ENCODE measurements at regions not wholly inside any gene's neighbourhood (a gene's known extent, or its start where the extent isn't known, plus 50 kb on each side); places are given as distances from the start of the nearest gene placed in this dataset.

- Histone ChIP-seq H3K36me3 (ENCODE audit: insufficient read depth, low read length) (no peaks in the 10 kb centered on the region), H3K79me2 (ENCODE audit: insufficient read depth, low read depth, low read length) (no peaks in the 10 kb centered on the region), H3K4me3 (ENCODE audit: low read depth, low read length, poor library complexity, severe bottlenecking) (no peak overlapping the region), H3K4me1 (ENCODE audit: insufficient read depth, low read length, poor library complexity, severe bottlenecking) (no peaks in the 10 kb centered on the region), H3K9me2 (ENCODE audit: insufficient read depth, low read length) (no peaks in the 10 kb centered on the region), H4K20me1 (ENCODE audit: insufficient read depth, low read length) (no peaks in the 10 kb centered on the region), H3K27ac (ENCODE audit: low read depth, low read length, poor library complexity, severe bottlenecking) (no peak overlapping the region), H3K4me2 (ENCODE audit: low read length) (no peak overlapping the region), H2AFZ (ENCODE audit: low read length) (no peak overlapping the region), H3K9me3 (ENCODE audit: low read length) (no peaks in the 10 kb centered on the region)
- ChIA-PET POLR2A (no interaction called here), CTCF (ENCODE audit: unreplicated experiment) (no interaction called here)
- intact Hi-C loops (cut with micrococcal nuclease; ENCODE audit: unreplicated experiment) = no loop called here
- no peak for TF ChIP-seq CTCF (conservative IDR thresholded peaks at IDR 0.05; ENCODE audit: low read length)
- TF ChIP-seq EZH2phosphoT487 (IDR thresholded peaks at IDR 0.05; ENCODE audit: borderline replicate concordance, low read depth, low read length) = no peak
- DNase-seq (ENCODE audit: low spot score) = no peak
- BruUV-seq (replicated peaks) = no TSS peak
Observed at GRCh38 chr1:196144588-196144987, 463.7 kb downstream of the KCNT2 start.

GRCh38 chr1:196143602-196144342, 464.5 kb downstream of the KCNT2 start:
- intact Hi-C loops (cut with micrococcal nuclease; ENCODE audit: unreplicated experiment) = no loop called here
- Histone ChIP-seq H3K4me3 (ENCODE audit: low read depth, low read length, poor library complexity, severe bottlenecking) (no peak overlapping the region), H3K4me2 (ENCODE audit: low read length) (no peak overlapping the region), H4K20me1 (ENCODE audit: insufficient read depth, low read length) (no peaks in the 10 kb centered on the region), H3K9me3 (ENCODE audit: low read length) (no peaks in the 10 kb centered on the region), H3K79me2 (ENCODE audit: insufficient read depth, low read depth, low read length) (no peaks in the 10 kb centered on the region), H2AFZ (ENCODE audit: low read length) (no peak overlapping the region), H3K4me1 (ENCODE audit: insufficient read depth, low read length, poor library complexity, severe bottlenecking) (no peaks in the 10 kb centered on the region), H3K27ac (ENCODE audit: low read depth, low read length, poor library complexity, severe bottlenecking) (no peak overlapping the region), H3K9me2 (ENCODE audit: insufficient read depth, low read length) (no peaks in the 10 kb centered on the region), H3K36me3 (ENCODE audit: insufficient read depth, low read length) (no peaks in the 10 kb centered on the region)
- BruUV-seq (replicated peaks) = no TSS peak
- ChIA-PET CTCF (ENCODE audit: unreplicated experiment) (no interaction called here), POLR2A (interaction anchor here (0.7 kb wide), 1 partner anchor 331 kb away, joined by 5 read pairs; no protein-coding TSS in a partner anchor)
- no peak for TF ChIP-seq EZH2phosphoT487 (IDR thresholded peaks at IDR 0.05; ENCODE audit: borderline replicate concordance, low read depth, low read length)
- TF ChIP-seq CTCF (conservative IDR thresholded peaks at IDR 0.05; ENCODE audit: low read length) = peak; percentile 59
- DNase-seq (ENCODE audit: low spot score) = peak; percentile 2

- DNase-seq (ENCODE audit: low spot score) = no peak
- intact Hi-C loops (cut with micrococcal nuclease; ENCODE audit: unreplicated experiment) = no loop called here
- no peaks in the 10 kb centered on the region for H4K20me1 ChIP-seq (ENCODE audit: insufficient read depth, low read length)
- H3K27ac ChIP-seq (ENCODE audit: low read depth, low read length, poor library complexity, severe bottlenecking) = no peak overlapping the region
- H2AFZ ChIP-seq (ENCODE audit: low read length) = no peak overlapping the region
- CTCF ChIA-PET (ENCODE audit: unreplicated experiment) = no interaction called here
- BruUV-seq (replicated peaks) = no TSS peak
- no peak overlapping the region for H3K4me3 ChIP-seq (ENCODE audit: low read depth, low read length, poor library complexity, severe bottlenecking)
- no peak overlapping the region for H3K4me2 ChIP-seq (ENCODE audit: low read length)
- TF ChIP-seq CTCF (conservative IDR thresholded peaks at IDR 0.05; ENCODE audit: low read length) (no peak), EZH2phosphoT487 (IDR thresholded peaks at IDR 0.05; ENCODE audit: borderline replicate concordance, low read depth, low read length) (no peak)
- POLR2A ChIA-PET = interaction anchor here (1.0 kb wide), 1 partner anchor 19 kb away, joined by 3 read pairs; no protein-coding TSS in a partner anchor
- no peaks in the 10 kb centered on the region for H3K9me3 ChIP-seq (ENCODE audit: low read length)
- H3K4me1 ChIP-seq (ENCODE audit: insufficient read depth, low read length, poor library complexity, severe bottlenecking) = no peaks in the 10 kb centered on the region
- no peaks in the 10 kb centered on the region for H3K79me2 ChIP-seq (ENCODE audit: insufficient read depth, low read depth, low read length)
- H3K36me3 ChIP-seq (ENCODE audit: insufficient read depth, low read length) = no peaks in the 10 kb centered on the region
- no peaks in the 10 kb centered on the region for H3K9me2 ChIP-seq (ENCODE audit: insufficient read depth, low read length)
Observed at GRCh38 chr1:196142111-196142640, 466.1 kb downstream of the KCNT2 start.
